ENCODE measurements at regions not wholly inside any gene's neighbourhood (a gene's known extent, or its start where the extent isn't known, plus 50 kb on each side); places are given as distances from the start of the nearest gene placed in this dataset.
A peak's percentile ranks its signal among the peaks of the same experiment; 100 is the strongest.

DNA sequence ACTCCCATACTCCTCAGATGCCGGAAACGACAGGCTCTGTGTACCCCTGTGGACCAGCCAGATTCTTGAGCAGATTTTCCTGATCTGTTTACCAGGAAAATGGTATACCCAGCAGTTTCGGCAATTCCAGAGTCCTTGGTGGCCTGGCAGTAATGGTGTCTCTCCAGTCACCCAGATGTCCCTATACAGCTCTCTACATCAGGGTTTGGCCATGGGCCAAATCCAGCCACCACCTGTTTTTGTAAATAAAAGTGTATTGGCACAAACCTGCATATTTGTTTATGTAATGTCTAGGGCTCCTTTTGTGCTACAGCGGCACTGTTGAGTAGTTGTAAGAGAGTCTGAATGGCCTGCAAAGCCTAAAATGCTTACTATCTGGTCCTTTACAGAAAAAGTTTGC is 491.3 kb downstream of the RPS24 start:
- H3K36me3 Mint-ChIP-seq (ENCODE audit: insufficient read depth in 2 of 2): no peaks in the 10 kb centered on the region
- no peak for ATAC-seq (replicated peaks in 1 of 2)

DNA sequence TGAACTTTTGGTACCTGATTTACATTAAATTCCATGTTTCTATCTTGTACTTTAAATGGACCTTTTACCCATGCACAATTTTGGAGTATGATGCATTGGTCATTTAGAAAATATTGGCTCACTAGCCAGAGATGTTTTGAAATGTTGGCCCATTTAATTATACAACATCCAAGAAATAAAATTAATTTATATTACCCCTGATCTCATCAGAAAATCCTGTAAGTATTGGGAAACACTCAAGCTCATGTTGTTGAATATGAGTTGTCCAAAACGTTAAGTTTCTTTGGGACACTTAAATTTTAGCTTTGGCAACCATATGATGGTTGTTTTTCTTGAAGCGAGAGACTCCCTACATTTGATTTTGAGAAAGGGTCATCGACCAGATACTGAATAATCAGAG is 492.7 kb downstream of the RPS24 start:
- ATAC-seq (replicated peaks in 1 of 2) (no peak), DNase-seq (no peak)
- no peaks in the 10 kb centered on the region for H3K4me1 Mint-ChIP-seq (ENCODE audit: low read depth)
- H3K27me3 Mint-ChIP-seq (ENCODE audit: low read depth): no peaks in the 10 kb centered on the region
- no peak overlapping the region for H3K27ac Mint-ChIP-seq
- H3K9me3 Mint-ChIP-seq: no peaks in the 10 kb centered on the region
- no peak overlapping the region for H3K4me3 Mint-ChIP-seq
- no peaks in the 10 kb centered on the region for H3K36me3 Mint-ChIP-seq (ENCODE audit: insufficient read depth in 2 of 2)

More for the DNA sequence above, 491.3 kb downstream of the RPS24 start:
- no peaks in the 10 kb centered on the region for H3K9me3 Mint-ChIP-seq
- DNase-seq: no peak
- H3K27me3 Mint-ChIP-seq (ENCODE audit: low read depth): no peaks in the 10 kb centered on the region
- peaks cover 6% of the 10 kb centered on the region for H3K4me1 Mint-ChIP-seq (ENCODE audit: low read depth)
- no peak overlapping the region for H3K4me3 Mint-ChIP-seq
- H3K27ac Mint-ChIP-seq: no peak overlapping the region

- H3K4me3 Mint-ChIP-seq: no peak overlapping the region
- ATAC-seq (replicated peaks in 1 of 2) (no peak), DNase-seq (no peak)
- no peaks in the 10 kb centered on the region for H3K36me3 Mint-ChIP-seq (ENCODE audit: insufficient read depth in 2 of 2)
- H3K9me3 Mint-ChIP-seq: no peaks in the 10 kb centered on the region
- H3K27me3 Mint-ChIP-seq (ENCODE audit: low read depth): peaks cover 5% of the 10 kb centered on the region
- no peaks in the 10 kb centered on the region for H3K4me1 Mint-ChIP-seq (ENCODE audit: low read depth)
- H3K27ac Mint-ChIP-seq: no peak overlapping the region
Measured at GRCh38 chr10:78527296-78527695, 493.6 kb downstream of the RPS24 start.

DNA sequence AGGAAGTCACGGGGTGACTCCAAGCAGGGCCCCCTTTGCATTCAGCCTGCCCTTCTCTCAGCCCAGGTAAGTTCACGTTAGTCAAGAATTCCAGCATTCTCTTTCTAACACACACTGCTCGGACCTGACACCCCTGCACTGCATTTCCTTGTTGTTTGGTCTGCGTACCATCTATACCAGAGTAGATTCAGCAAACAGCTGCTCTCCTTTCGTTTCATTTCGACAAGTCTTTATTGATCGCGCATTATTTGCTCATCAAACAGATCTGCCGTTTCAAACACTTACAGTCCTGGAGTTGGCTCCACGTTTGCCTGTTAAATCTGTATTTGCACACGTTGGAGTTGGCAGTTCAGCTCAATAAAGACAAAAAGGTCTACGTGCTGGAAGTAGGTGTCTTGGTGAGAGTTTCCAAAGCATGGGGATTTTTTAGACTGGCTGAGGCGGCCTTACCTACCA is 495.1 kb downstream of the RPS24 start:
- Mint-ChIP-seq H3K4me3 (no peak overlapping the region), H3K36me3 (ENCODE audit: insufficient read depth in 2 of 2) (no peaks in the 10 kb centered on the region), H3K27me3 (ENCODE audit: low read depth) (peaks cover 10% of the 10 kb centered on the region), H3K4me1 (ENCODE audit: low read depth) (no peaks in the 10 kb centered on the region), H3K9me3 (no peaks in the 10 kb centered on the region), H3K27ac (no peak overlapping the region)
- DNase-seq: no peak
- no peak for ATAC-seq (replicated peaks in 1 of 2)

DNA sequence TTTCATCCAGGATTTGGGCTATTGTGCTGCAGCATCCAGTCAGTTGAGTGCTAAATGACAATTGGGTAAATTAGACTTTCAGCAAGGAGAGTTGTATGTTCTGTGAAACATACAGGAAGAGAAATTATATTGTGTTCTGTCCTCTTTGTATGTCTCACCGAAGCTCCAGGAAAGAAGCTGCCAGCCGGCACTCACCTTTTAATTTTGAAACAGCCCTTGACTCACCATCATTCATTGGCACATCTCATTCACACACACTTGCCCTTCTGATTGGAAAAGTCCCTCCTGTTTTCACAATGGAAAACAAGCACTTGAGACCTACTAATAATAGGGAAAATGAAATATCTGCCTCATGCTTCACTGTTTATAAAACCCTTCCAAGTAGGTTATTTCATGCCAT is 495.6 kb downstream of the RPS24 start:
- Mint-ChIP-seq H3K9me3 (no peaks in the 10 kb centered on the region), H3K36me3 (ENCODE audit: insufficient read depth in 2 of 2) (no peaks in the 10 kb centered on the region), H3K27me3 (ENCODE audit: low read depth) (peaks cover 10% of the 10 kb centered on the region), H3K4me3 (no peak overlapping the region), H3K27ac (no peak overlapping the region), H3K4me1 (ENCODE audit: low read depth) (no peaks in the 10 kb centered on the region)
- ATAC-seq (replicated peaks in 1 of 2) (no peak), DNase-seq (no peak)

DNA sequence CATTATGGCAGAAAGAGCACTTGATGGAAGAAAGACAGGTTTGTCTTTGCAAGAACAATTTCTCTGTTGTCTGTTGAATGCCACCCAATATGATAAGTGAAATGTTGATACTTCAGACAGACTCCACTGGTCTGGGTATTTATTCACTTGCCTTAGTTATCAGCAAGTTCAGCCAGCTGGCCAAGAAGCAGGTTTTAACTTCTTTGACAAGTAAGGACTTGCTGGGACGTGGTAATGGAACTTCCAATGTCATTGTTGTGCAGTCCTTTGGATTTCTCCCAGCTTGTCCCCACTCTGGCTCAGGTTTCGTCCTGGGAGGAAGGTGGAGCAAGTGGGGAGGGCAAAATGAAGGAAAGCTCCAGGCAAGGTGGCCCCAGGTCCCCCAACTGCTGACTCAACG is 497.4 kb downstream of the RPS24 start:
- Mint-ChIP-seq H3K36me3 (ENCODE audit: insufficient read depth in 2 of 2) (no peaks in the 10 kb centered on the region), H3K4me3 (no peak overlapping the region), H3K27me3 (ENCODE audit: low read depth) (peaks cover 10% of the 10 kb centered on the region), H3K27ac (no peak overlapping the region), H3K4me1 (ENCODE audit: low read depth) (no peaks in the 10 kb centered on the region), H3K9me3 (no peaks in the 10 kb centered on the region)
- ATAC-seq (replicated peaks in 1 of 2) (no peak), DNase-seq (no peak)

- Mint-ChIP-seq H3K36me3 (ENCODE audit: insufficient read depth in 2 of 2) (no peaks in the 10 kb centered on the region), H3K4me3 (no peak overlapping the region), H3K9me3 (no peaks in the 10 kb centered on the region), H3K4me1 (ENCODE audit: low read depth) (no peaks in the 10 kb centered on the region), H3K27ac (peak overlapping the region; percentile 64), H3K27me3 (ENCODE audit: low read depth) (peaks cover 10% of the 10 kb centered on the region)
- ATAC-seq (replicated peaks in 1 of 2) (no peak), DNase-seq (no peak)
Measured at GRCh38 chr10:78532480-78533042, 498.9 kb downstream of the RPS24 start.

DNA sequence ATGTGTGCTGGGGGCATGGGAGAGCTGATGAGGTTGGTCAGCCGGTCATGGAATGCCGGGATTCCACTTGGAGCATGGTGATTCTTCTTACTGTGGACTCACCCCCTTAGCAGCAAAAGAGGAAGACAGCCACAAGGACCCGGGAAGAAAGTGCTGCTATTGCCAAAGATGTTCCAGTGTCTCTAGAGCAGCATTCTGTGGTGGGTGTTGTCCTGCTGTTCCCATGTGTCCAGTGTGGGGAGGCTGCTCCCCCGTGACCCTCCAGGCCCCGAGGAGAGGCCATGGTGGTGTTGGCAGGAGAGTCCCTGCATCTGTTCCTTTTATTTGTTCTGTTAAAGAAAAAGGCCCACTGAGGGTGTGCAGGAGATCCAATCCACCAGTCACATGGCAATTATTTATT is 499.4 kb downstream of the RPS24 start:
- no peaks in the 10 kb centered on the region for H3K4me1 Mint-ChIP-seq (ENCODE audit: low read depth)
- no peak overlapping the region for H3K4me3 Mint-ChIP-seq
- ATAC-seq (replicated peaks in 1 of 2): no peak
- H3K27ac Mint-ChIP-seq: no peak overlapping the region
- DNase-seq: no peak
- no peaks in the 10 kb centered on the region for H3K9me3 Mint-ChIP-seq
- no peaks in the 10 kb centered on the region for H3K36me3 Mint-ChIP-seq (ENCODE audit: insufficient read depth in 2 of 2)
- H3K27me3 Mint-ChIP-seq (ENCODE audit: low read depth): peaks cover 10% of the 10 kb centered on the region

- Mint-ChIP-seq H3K9me3 (no peaks in the 10 kb centered on the region), H3K27ac (no peak overlapping the region), H3K36me3 (ENCODE audit: insufficient read depth in 2 of 2) (no peaks in the 10 kb centered on the region), H3K4me3 (no peak overlapping the region), H3K4me1 (ENCODE audit: low read depth) (no peaks in the 10 kb centered on the region), H3K27me3 (ENCODE audit: low read depth) (peaks cover 10% of the 10 kb centered on the region)
- ATAC-seq (replicated peaks in 1 of 2) (no peak), DNase-seq (no peak)
Measured at GRCh38 chr10:78533776-78534175, 500.1 kb downstream of the RPS24 start.

- H3K9me3 Mint-ChIP-seq: peaks cover 0 to 2% of the 10 kb centered on the region in 2 donors
- peak in 1 of 2 donors; percentile 21 for ATAC-seq (replicated peaks in 1 of 2)
Measured at GRCh38 chr10:78535716-78536218, 502.1 kb downstream of the RPS24 start.

GRCh38 chr10:78537018-78537417 is 503.4 kb downstream of the RPS24 start:
- peaks cover 4% of the 10 kb centered on the region for H3K4me1 Mint-ChIP-seq (ENCODE audit: low read depth)
- ATAC-seq (replicated peaks in 1 of 2): no peak
- peaks cover 0 to 2% of the 10 kb centered on the region in 2 donors for H3K9me3 Mint-ChIP-seq

More at GRCh38 chr10:78535716-78536218, 502.1 kb downstream of the RPS24 start:
- H3K4me1 Mint-ChIP-seq (ENCODE audit: low read depth): no peaks in the 10 kb centered on the region
- DNase-seq: no peak
- H3K36me3 Mint-ChIP-seq (ENCODE audit: insufficient read depth in 2 of 2): no peaks in the 10 kb centered on the region
- H3K27me3 Mint-ChIP-seq (ENCODE audit: low read depth): peaks cover 10% of the 10 kb centered on the region
- no peak overlapping the region for H3K27ac Mint-ChIP-seq
- no peak overlapping the region for H3K4me3 Mint-ChIP-seq

DNA sequence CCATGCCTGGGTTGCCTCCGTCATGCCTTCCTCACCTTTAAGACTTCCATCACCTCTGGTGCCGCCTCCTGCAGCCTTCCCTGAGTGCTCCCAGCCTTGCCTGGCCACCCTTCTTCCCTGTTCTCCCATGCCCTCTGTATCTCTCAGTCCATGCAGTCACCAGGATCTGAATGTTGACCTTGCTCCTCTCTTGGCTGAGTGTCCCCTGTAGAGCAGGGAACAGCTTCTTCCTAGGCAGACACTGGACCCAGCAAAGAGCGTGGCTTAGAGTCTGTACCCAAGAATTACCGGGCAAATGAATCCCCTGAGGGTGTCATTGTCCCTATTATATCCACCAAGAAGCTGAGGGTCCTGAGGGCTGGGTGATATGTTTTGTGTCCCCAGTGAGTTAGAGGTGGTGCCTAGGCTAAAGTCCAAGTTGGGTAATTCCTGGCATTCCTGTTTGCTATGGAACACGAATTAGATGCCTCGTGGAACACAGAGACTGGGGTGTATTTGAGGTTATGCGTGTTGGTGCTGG is 505.6 kb downstream of the RPS24 start:
- Mint-ChIP-seq H3K9me3 (peaks cover 0 to 2% of the 10 kb centered on the region in 2 donors), H3K4me3 (no peak overlapping the region), H3K27ac (no peak overlapping the region), H3K27me3 (ENCODE audit: low read depth) (no peaks in the 10 kb centered on the region), H3K36me3 (ENCODE audit: insufficient read depth in 2 of 2) (no peaks in the 10 kb centered on the region), H3K4me1 (ENCODE audit: low read depth) (peaks cover 10% of the 10 kb centered on the region)
- ATAC-seq (replicated peaks in 1 of 2) (no peak), DNase-seq (no peak)

More at GRCh38 chr10:78537018-78537417, 503.4 kb downstream of the RPS24 start:
- Mint-ChIP-seq H3K27me3 (ENCODE audit: low read depth) (peaks cover 7% of the 10 kb centered on the region), H3K27ac (no peak overlapping the region), H3K4me3 (no peak overlapping the region), H3K36me3 (ENCODE audit: insufficient read depth in 2 of 2) (no peaks in the 10 kb centered on the region)
- no peak for DNase-seq

GRCh38 chr10:78540355-78541076 is 506.9 kb downstream of the RPS24 start:
- no peaks in the 10 kb centered on the region for H3K27me3 Mint-ChIP-seq (ENCODE audit: low read depth)
- no peak overlapping the region for H3K4me3 Mint-ChIP-seq
- no peaks in the 10 kb centered on the region for H3K36me3 Mint-ChIP-seq (ENCODE audit: insufficient read depth in 2 of 2)
- no peak for DNase-seq
- H3K4me1 Mint-ChIP-seq (ENCODE audit: low read depth): peaks cover 10% of the 10 kb centered on the region
- H3K27ac Mint-ChIP-seq: no peak overlapping the region
- H3K9me3 Mint-ChIP-seq: peaks cover 0 to 2% of the 10 kb centered on the region in 2 donors
- ATAC-seq (replicated peaks in 1 of 2): no peak

Data from activated T-cell treated with anti-CD3 and anti-CD28 coated beads, Interleukin-2, amount 50 U/mL, for 72 hours (primary cell).